Activated T-helper 1 cell treated with anti-CD3 and anti-CD28 coated beads, Interleukin-12 subunit alpha, Interleukin-12 subunit beta, Interleukin-2, Interleukin-4 antibody, amounts not matched to agents 30 ng/mL and 10 ng/mL and 1 ng/mL, durations not matched to agents 14 hours and 24 hours and 36 hours (primary cell): ENCODE measurements at regions not wholly inside any gene's neighbourhood (a gene's known extent, or its start where the extent isn't known, plus 50 kb on each side); places are given as distances from the start of the nearest gene placed in this dataset.

ENCODE experiments used
- DNase-seq: peaks from one replicate; pipeline ENCODE4 v3.0.0; 2021; ENCODE audit warnings: low spot score
- H3K27ac Mint-ChIP-seq: one replicate; pipeline ENCODE4 v1.8.0; 2021; ENCODE audit warnings: mild to moderate bottlenecking, mixed read lengths
- H3K27me3 Mint-ChIP-seq: one replicate; pipeline ENCODE4 v1.8.0; 2022; ENCODE audit warnings: mild to moderate bottlenecking, moderate library complexity, mixed read lengths; ENCODE audit not compliant: insufficient read depth
- H3K36me3 Mint-ChIP-seq: one replicate; pipeline ENCODE4 v1.8.0; 2021; ENCODE audit warnings: low read depth, mixed read lengths
- H3K4me1 Mint-ChIP-seq: one replicate; pipeline ENCODE4 v1.8.0; 2021; ENCODE audit warnings: low read depth, mixed read lengths
- H3K4me3 Mint-ChIP-seq: one replicate; pipeline ENCODE4 v1.8.0; 2021; ENCODE audit warnings: mild to moderate bottlenecking, moderate library complexity, mixed read lengths
- H3K9me3 Mint-ChIP-seq: one replicate; pipeline ENCODE4 v1.8.0; 2021; ENCODE audit warnings: mixed read lengths
- intact Hi-C: fragments of 100-400 bp; cut with micrococcal nuclease; formaldehyde crosslinking; loops from one replicate; pipeline ENCODE4 v1.15.1; 2024

DNA sequence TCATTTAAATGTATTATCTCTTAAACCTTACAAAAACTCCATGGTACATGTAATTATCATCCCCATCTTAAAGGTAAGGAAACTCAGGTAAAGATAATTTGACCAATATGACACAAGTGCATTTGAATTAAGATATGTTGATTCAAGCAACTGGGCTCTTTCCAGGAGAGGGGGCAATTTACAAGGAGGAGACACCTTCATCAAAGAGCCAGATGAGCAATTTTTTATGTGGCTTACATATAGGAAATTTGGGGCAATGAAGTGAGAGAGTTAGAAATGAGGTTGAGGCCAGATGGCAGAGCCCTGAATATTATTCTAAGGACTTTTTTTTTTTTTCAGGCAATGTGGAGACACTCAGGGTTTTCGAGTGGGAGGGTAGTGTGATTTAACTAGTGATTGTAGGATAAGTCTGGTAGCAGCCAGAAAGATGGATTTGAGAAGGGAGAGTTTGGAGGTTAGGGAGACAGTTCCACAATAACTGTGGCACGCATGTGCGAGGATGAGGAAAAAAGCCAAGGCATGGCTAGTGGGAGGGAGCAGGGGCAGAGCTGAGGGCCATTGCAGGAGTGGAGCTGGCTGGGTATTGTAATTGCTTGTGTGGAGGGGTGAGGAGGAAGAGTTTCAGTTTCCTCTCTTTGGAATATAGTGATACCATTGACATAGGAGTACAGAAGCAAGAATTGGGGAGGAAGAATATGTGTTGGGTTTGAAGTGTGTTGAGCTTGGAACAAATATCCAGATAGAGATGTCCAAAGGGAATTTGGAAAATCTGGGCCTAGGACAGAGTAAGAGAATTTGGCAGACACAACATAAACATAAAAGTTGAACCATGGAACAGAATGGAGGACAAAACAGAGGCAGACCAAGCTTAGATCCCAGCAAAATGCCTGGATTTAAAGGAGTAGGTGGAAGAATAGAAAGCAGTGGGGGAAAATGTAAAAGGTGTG is 72.0 kb downstream of the ACTBL2 start:
- Mint-ChIP-seq H3K9me3 (no peaks in the 10 kb centered on the region), H3K27me3 (no peaks in the 10 kb centered on the region), H3K36me3 (no peaks in the 10 kb centered on the region), H3K4me3 (no peak overlapping the region), H3K4me1 (no peaks in the 10 kb centered on the region), H3K27ac (no peak overlapping the region)
- intact Hi-C loops = no loop called here
- no peak for DNase-seq

DNA sequence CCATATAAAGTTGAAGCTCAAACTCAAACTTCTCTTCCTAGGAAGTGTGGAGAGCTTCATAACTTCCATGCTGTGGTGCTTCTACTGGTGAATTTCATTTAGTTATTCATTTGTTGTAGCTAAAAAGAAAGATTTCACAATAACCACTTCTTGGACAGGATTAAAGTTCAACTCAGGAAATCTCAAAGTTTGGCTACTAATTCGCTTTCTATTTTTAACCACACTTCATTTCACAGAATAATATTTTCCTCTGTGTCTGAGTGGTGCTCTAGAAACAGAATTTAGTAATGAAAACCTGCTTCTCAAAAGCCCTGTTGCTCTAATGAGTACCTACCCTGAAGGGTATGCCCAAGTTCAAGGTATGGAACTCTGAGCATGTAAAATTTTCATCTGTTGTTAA is 73.9 kb downstream of the ACTBL2 start:
- Mint-ChIP-seq H3K4me1 (no peaks in the 10 kb centered on the region), H3K4me3 (no peak overlapping the region), H3K27me3 (no peaks in the 10 kb centered on the region), H3K36me3 (no peaks in the 10 kb centered on the region), H3K27ac (no peak overlapping the region), H3K9me3 (no peaks in the 10 kb centered on the region)
- DNase-seq = no peak
- intact Hi-C loops = no loop called here

DNA sequence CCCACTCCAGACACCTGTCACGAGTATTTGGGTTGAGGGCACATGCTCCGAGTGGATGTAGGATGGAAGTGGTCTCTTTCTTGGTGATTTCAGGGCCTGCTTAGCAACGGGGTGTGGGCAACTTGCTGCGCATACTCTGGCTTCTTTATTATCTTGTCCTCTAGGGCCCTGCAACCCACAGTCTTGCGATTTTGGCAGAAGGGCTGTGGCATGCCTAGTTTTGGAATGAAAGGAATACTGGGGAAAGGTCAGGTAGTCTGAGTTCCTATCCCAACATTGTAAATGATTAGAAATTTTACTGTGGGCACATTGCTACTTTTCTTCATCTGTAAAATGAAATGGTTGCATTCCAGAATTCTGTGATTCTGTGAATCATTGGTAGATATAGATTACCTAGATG is 74.3 kb downstream of the ACTBL2 start:
- H3K9me3 Mint-ChIP-seq = no peaks in the 10 kb centered on the region
- no peak for DNase-seq
- no peaks in the 10 kb centered on the region for H3K27me3 Mint-ChIP-seq
- H3K4me3 Mint-ChIP-seq = no peak overlapping the region
- H3K36me3 Mint-ChIP-seq = no peaks in the 10 kb centered on the region
- H3K27ac Mint-ChIP-seq = no peak overlapping the region
- H3K4me1 Mint-ChIP-seq = no peaks in the 10 kb centered on the region
- intact Hi-C loops = no loop called here

DNA sequence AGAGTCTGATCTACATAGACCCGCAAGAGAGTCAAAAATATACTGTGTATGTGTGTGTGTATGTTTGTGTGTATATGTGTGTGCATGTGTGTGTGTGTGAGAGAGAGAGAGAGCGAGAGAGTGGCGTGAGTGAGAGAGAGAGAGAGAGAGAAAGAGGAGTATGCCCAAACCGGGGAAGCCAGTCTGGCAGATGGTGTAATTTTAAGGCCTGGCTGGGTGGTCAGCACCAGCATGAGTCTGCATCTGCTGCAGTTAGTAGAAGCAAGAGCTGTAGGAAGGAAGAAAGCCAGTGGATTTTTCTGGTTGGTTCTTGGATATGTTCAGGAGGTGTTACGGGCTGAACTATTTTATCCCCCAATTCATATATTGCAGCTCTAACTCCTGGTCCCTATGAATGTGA is 75.2 kb downstream of the ACTBL2 start:
- Mint-ChIP-seq H3K36me3 (no peaks in the 10 kb centered on the region), H3K27ac (no peak overlapping the region), H3K4me3 (no peak overlapping the region), H3K9me3 (no peaks in the 10 kb centered on the region), H3K4me1 (no peaks in the 10 kb centered on the region), H3K27me3 (no peaks in the 10 kb centered on the region)
- DNase-seq = no peak
- intact Hi-C loops = no loop called here

DNA sequence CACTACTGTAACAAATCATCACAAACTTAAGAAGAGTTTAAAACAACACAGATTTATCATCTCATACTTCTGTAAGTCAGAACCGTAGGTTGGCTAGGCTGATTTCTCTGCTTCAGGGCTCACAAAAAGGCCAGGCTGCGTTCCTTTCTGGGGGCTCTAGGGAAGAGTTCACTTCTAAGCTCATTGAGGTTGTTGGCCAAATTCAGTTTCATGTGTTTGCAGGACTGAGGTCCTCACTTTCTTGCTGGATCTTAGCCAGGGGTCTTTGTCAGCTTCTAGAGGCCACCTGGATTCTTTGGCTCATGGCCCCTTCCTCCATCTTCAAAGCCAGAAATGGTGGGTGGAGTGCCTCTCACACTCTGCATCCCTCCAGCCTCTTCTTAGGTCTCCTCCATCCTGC is 76.0 kb downstream of the ACTBL2 start:
- no peaks in the 10 kb centered on the region for H3K36me3 Mint-ChIP-seq
- no peak for DNase-seq
- H3K4me1 Mint-ChIP-seq = no peaks in the 10 kb centered on the region
- no peaks in the 10 kb centered on the region for H3K27me3 Mint-ChIP-seq
- intact Hi-C loops = no loop called here
- no peaks in the 10 kb centered on the region for H3K9me3 Mint-ChIP-seq
- H3K4me3 Mint-ChIP-seq = no peak overlapping the region
- no peak overlapping the region for H3K27ac Mint-ChIP-seq

DNA sequence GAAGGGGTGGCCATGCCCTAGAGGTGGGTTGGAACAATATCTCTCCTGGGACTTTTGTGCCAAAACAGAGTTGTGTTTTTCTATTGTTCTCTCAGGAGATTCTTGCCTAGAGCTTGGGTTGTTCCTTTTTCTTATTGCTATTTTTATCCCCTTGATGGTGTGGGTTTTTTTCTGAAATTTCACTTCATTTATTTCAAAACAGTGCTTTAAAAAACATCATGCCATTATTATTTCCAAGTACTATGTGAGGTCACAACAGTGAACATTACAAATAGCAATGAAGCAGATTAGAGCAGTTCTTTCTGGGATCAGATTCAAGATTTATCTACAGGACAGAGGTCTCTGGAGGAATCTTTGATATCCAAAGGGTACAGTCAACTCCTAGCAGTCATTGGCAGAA is 76.6 kb downstream of the ACTBL2 start:
- intact Hi-C loops = no loop called here
- no peaks in the 10 kb centered on the region for H3K9me3 Mint-ChIP-seq

DNA sequence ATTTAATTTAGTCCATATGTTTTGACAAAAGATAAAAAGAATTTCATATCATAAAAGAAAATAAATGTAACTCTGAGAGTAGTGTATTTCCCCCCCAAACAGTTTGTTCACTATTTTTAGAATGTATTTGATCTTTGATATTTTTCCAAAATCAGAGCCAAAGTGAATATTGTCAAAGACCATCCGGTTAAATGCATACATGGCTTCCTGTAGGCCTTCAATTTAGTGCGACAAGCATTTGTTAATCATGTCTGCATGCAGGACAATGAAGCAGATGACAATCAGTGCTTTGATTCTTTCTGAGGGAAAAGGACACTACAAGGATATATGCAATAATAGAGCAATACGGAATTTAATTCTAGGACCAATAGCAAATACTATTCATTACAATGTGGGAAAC is 79.8 kb downstream of the ACTBL2 start:
- Mint-ChIP-seq H3K4me1 (no peaks in the 10 kb centered on the region), H3K36me3 (no peaks in the 10 kb centered on the region), H3K4me3 (no peak overlapping the region), H3K27me3 (peaks cover 2% of the 10 kb centered on the region), H3K27ac (no peak overlapping the region), H3K9me3 (no peaks in the 10 kb centered on the region)
- intact Hi-C loops = no loop called here
- no peak for DNase-seq

More for the DNA sequence above, 76.6 kb downstream of the ACTBL2 start:
- Mint-ChIP-seq H3K36me3 (no peaks in the 10 kb centered on the region), H3K27ac (no peak overlapping the region), H3K4me3 (no peak overlapping the region), H3K4me1 (no peaks in the 10 kb centered on the region), H3K27me3 (no peaks in the 10 kb centered on the region)
- DNase-seq = no peak

DNA sequence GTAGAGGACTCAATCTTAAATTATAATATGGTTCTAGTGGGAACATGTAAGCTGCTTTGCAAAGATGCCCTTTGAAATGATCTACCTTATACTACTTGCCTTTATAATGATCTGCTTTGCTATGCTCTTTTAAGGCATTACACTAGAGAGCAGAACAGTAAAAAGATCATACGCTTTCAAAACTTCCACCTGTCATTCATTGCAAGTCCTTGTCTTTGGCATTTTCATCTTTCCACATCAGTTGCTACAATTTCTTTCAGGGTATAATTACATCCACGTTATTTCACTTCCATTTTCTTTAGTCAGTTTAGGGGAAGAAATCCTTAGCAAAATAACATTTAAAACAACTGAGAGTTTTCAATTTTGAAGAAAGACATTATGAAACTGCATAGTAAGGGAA is 80.3 kb downstream of the ACTBL2 start:
- H3K27me3 Mint-ChIP-seq = peaks cover 2% of the 10 kb centered on the region
- intact Hi-C loops = no loop called here
- no peak for DNase-seq
- no peaks in the 10 kb centered on the region for H3K4me1 Mint-ChIP-seq
- no peaks in the 10 kb centered on the region for H3K9me3 Mint-ChIP-seq
- H3K27ac Mint-ChIP-seq = no peak overlapping the region
- H3K36me3 Mint-ChIP-seq = no peaks in the 10 kb centered on the region
- no peak overlapping the region for H3K4me3 Mint-ChIP-seq

DNA sequence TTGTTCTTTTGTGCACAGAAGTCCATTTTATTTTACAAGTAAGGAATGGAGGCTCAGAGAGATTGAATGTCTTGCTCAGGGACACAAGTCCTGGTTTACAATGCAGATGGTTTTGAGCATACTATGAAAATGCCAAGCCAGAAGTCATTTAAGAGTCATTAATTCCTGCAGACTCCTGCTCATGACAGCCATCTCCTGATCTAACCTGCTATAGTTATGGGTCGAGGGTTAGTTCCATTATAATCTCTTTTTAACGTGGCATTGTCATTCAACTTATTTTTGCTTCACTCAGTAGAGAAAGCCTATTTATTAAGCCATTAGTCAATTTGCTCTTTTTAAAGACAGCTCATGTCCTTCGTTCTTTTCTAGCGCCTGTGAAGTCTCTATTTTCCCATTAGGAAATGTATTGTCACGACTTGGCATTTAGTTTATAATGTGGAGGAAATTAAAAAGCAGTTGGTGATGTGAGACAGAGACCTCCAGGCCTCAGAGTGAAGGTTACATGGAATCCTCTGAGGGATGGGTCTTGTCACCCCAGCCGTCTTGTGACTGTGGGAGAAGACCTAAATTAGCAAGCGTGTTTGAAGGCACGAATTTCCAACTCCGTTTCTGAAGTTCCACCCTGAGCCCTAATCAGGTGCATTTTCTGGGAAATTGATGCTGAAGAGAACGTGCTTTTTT is 84.1 kb downstream of the ACTBL2 start:
- intact Hi-C loops = no loop called here
- Mint-ChIP-seq H3K9me3 (no peaks in the 10 kb centered on the region), H3K27me3 (peaks cover 2% of the 10 kb centered on the region), H3K4me1 (no peaks in the 10 kb centered on the region), H3K27ac (no peak overlapping the region), H3K4me3 (no peak overlapping the region), H3K36me3 (no peaks in the 10 kb centered on the region)
- DNase-seq = no peak

DNA sequence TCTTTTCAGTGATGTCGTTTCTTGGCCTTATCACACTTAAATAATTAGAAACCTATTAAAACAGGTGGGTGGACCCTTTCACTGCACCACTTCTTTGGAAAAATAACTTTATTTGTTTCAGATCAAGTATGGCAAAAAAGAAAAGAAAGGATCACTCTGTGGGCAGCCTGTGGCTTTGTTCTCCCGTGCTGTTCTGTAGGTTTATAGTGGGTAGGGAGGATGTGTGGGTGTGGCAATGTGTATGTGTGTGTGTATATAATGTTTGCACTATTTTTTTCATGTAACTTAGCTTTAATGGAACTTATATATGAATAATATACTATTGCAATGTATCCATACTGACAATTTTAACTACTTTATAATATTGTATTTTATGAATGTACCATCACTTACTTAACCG is 85.9 kb downstream of the ACTBL2 start:
- Mint-ChIP-seq H3K9me3 (no peaks in the 10 kb centered on the region), H3K27ac (no peak overlapping the region), H3K4me3 (no peak overlapping the region), H3K36me3 (no peaks in the 10 kb centered on the region), H3K4me1 (no peaks in the 10 kb centered on the region), H3K27me3 (peaks cover 2% of the 10 kb centered on the region)
- intact Hi-C loops = no loop called here
- no peak for DNase-seq

DNA sequence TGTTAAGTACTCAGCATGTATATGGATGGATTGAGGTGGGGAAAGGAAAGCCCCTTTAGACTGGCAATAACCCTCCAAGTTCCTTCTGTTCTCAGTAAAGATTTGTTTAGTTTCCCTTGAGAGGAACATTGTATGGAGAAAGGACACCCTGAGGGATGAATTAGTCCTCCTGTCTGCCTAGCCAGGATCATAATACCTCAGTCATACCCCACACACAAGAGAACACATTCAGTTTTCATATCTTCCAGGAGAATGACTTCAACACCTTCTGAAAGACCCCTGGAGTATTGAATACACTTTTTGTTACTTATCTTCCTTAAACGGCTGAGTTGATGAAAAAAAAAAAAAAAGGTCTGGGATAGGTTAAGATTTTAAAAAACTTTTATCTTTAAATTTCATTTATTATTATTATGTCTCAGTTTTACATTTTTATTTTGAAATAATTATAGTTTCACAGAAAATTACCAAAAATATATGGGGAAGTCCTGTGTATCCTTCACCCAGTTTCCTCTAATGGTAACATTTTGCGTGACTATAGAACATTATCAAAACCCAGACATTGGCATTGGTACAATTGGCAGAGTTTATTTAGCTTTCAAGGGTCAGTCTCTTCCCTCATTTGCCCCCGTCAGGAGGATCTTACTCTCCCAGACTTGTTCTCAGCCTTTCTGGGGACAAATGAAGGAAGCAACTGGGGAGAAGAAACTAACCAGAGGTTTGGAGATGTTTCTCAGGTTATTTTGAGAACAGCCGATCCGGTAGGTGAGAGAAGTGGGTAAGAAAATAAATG is 88.0 kb downstream of the ACTBL2 start:
- no peaks in the 10 kb centered on the region for H3K4me1 Mint-ChIP-seq
- no peak overlapping the region for H3K27ac Mint-ChIP-seq
- peaks cover under 1% of the 10 kb centered on the region for H3K27me3 Mint-ChIP-seq
- intact Hi-C loops = no loop called here
- H3K9me3 Mint-ChIP-seq = no peaks in the 10 kb centered on the region
- no peaks in the 10 kb centered on the region for H3K36me3 Mint-ChIP-seq
- H3K4me3 Mint-ChIP-seq = no peak overlapping the region
- no peak for DNase-seq

DNA sequence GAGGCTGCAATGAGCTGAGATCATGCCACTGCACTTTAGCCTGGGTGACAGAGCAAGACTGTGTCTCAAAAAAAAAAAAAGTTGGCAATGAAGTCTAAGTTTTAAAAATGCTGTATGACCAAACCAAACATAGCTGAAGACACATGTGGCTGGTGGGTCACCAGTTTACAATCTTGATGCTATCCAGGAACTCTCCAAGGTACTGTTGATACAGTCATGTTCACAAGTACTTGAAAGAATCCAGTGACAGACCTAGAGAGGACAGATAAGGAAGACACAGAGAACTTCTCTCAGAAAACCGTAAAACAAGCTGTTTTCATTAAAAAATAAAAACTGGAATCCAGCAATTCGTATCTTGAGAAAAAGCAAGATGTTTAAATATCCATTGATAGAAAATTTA is 95.7 kb downstream of the ACTBL2 start:
- intact Hi-C loops = no loop called here
- no peak overlapping the region for H3K4me3 Mint-ChIP-seq
- H3K4me1 Mint-ChIP-seq = peaks cover 12% of the 10 kb centered on the region
- no peak for DNase-seq
- no peak overlapping the region for H3K27ac Mint-ChIP-seq
- peaks cover 2% of the 10 kb centered on the region for H3K27me3 Mint-ChIP-seq
- H3K9me3 Mint-ChIP-seq = no peaks in the 10 kb centered on the region
- no peaks in the 10 kb centered on the region for H3K36me3 Mint-ChIP-seq
